ENCODE measurements at regions not wholly inside any gene's neighbourhood (a gene's known extent, or its start where the extent isn't known, plus 50 kb on each side); places are given as distances from the start of the nearest gene placed in this dataset.

GRCh38 chr2:145007093-145007959 lies 487.4 kb upstream of the ZEB2 start:
- TF ChIP-seq CTCF (tag by site-specific recombination; IDR thresholded peaks at IDR 0.05) = no peak
- TF ChIP-seq ZBTB6 (tag by site-specific recombination; IDR thresholded peaks at IDR 0.05) = no peak
- no peak for TF ChIP-seq ZFP37 (tag by site-specific recombination; IDR thresholded peaks at IDR 0.05)

Data from HEK293 (cell line).